GM23248 (cell line): ENCODE measurements at regions not wholly inside any gene's neighbourhood (a gene's known extent, or its start where the extent isn't known, plus 50 kb on each side); places are given as distances from the start of the nearest gene placed in this dataset.

ENCODE experiments used
- DNase-seq: peaks from one replicate; pipeline ENCODE4 v3.0.0-alpha.2; 2015
- H2AFZ ChIP-seq: fragments of 200-600 bp; sonication (generic); 2 replicates; pipeline ENCODE4 v1.6.1; 2016; ENCODE audit warnings: antibody characterized with exemption
- H3F3A ChIP-seq: fragments of 200-600 bp; sonication (generic); 2 replicates; pipeline ENCODE4 v1.6.1; 2016; ENCODE audit warnings: mild to moderate bottlenecking, antibody characterized with exemption, mixed run types; ENCODE audit not compliant: insufficient read depth
- H3K27ac ChIP-seq: fragments of 200-600 bp; sonication (generic); 2 replicates; pipeline ENCODE4 v1.5.1; 2016; ENCODE audit warnings: mild to moderate bottlenecking
- H3K27me3 ChIP-seq: fragments of 200-600 bp; sonication (generic); replicated peaks from 2 replicates; pipeline ENCODE4 v1.6.1; 2016; ENCODE audit warnings: mild to moderate bottlenecking; ENCODE audit not compliant: insufficient read depth
- H3K36me3 ChIP-seq: fragments of 200-600 bp; sonication (generic); 2 replicates; pipeline ENCODE4 v1.6.1; 2016; ENCODE audit warnings: low read depth, mild to moderate bottlenecking
- H3K4me1 ChIP-seq: fragments of 200-600 bp; sonication (generic); 2 replicates; pipeline ENCODE4 v1.6.1; 2016; ENCODE audit warnings: mild to moderate bottlenecking; ENCODE audit not compliant: insufficient read depth
- H3K4me2 ChIP-seq: fragments of 200-600 bp; sonication (generic); one replicate; pipeline ENCODE4 v1.6.1; 2016; ENCODE audit warnings: mild to moderate bottlenecking; ENCODE audit not compliant: unreplicated experiment
- H3K4me3 ChIP-seq: fragments of 200-600 bp; sonication (generic); 2 replicates; pipeline ENCODE4 v1.5.1; 2016; ENCODE audit warnings: mild to moderate bottlenecking
- H3K79me2 ChIP-seq: fragments of 200-600 bp; sonication (generic); 2 replicates; pipeline ENCODE4 v1.6.1; 2016; ENCODE audit warnings: mild to moderate bottlenecking; ENCODE audit not compliant: insufficient read depth
- H3K9ac ChIP-seq: fragments of 200-600 bp; sonication (generic); 2 replicates; pipeline ENCODE4 v1.6.1; 2016; ENCODE audit warnings: mild to moderate bottlenecking
- H3K9me2 ChIP-seq: fragments of 200-600 bp; sonication (generic); 2 replicates; pipeline ENCODE4 v1.6.1; 2016; ENCODE audit warnings: mixed run types, mild to moderate bottlenecking, moderate library complexity; ENCODE audit not compliant: insufficient read depth
- H3K9me3 ChIP-seq: fragments of 200-600 bp; sonication (generic); one replicate; pipeline ENCODE4 v1.6.1; 2017; ENCODE audit warnings: low read depth
- H4K20me1 ChIP-seq: fragments of 200-600 bp; sonication (generic); 2 replicates; pipeline ENCODE4 v1.6.0; 2016; ENCODE audit not compliant: insufficient read depth
- EZH2 ChIP-seq: fragments of 200-600 bp; sonication (generic); IDR thresholded peaks from 2 replicates; pipeline ENCODE4 v1.6.1; 2018; ENCODE audit warnings: antibody characterized with exemption, mild to moderate bottlenecking; ENCODE audit not compliant: insufficient read depth, poor library complexity, severe bottlenecking
- EZH2phosphoT487 ChIP-seq: fragments of 200-600 bp; sonication (generic); IDR thresholded peaks from 2 replicates; pipeline ENCODE4 v1.6.1; 2018; ENCODE audit warnings: antibody characterized with exemption, moderate library complexity, mild to moderate bottlenecking, low read depth; ENCODE audit not compliant: insufficient read depth
- WGBS, 2 experiments: methylation state at CpG; one replicate each; pipeline ENCODE4 v1.1.6; 2015 to 2017; ENCODE audit warnings: low lambda C conversion rate in 2 of 2, low coverage in 1 of 2; ENCODE audit errors: missing lambda C conversion rate in 2 of 2; 5-methylcytosine and 5-hydroxymethylcytosine counted together
- in situ Hi-C: fragments of 300-500 bp; cut with MboI; formaldehyde crosslinking; loops from 2 replicates; pipeline ENCODE4 v1.15.0; 2020

DNA sequence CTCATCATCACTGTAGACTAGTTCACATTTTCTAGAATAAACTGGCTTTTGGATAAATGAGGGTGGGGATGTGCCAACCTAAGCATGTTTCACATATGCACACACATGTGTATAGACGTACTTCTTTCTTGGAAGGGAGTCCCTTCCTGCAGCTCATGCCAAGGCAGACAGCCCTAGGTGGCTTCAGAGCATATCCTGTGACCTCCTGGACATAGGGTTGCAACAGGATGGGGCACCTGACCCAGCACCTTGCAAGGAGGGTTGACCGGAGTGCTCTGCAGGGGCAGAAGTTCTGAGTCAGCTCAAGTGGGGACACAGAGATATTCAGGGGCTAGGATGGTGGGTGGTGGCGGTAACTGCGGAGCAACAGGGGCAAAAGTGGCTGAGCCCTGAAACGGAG, 68.6 kb upstream of the RALGAPA2 start:
- Histone ChIP-seq H3K9me3 (no peaks in the 10 kb centered on the region), H3K9ac (no peak overlapping the region), H3K36me3 (no peaks in the 10 kb centered on the region), H3F3A (no peaks in the 10 kb centered on the region), H3K27me3 (no peaks in the 10 kb centered on the region), H3K79me2 (no peaks in the 10 kb centered on the region), H3K4me2 (no peak overlapping the region), H3K4me3 (no peak overlapping the region), H3K4me1 (no peaks in the 10 kb centered on the region), H2AFZ (no peak overlapping the region), H3K9me2 (no peaks in the 10 kb centered on the region), H3K27ac (no peak overlapping the region), H4K20me1 (no peaks in the 10 kb centered on the region)
- TF ChIP-seq EZH2, result no peak
- no peak for TF ChIP-seq EZH2phosphoT487
- DNase-seq, result no peak
- 65 to 68% methylated on average over 5 of the region's 5 CpGs for WGBS, 2 experiments
- in situ Hi-C loops, result no loop called here

DNA sequence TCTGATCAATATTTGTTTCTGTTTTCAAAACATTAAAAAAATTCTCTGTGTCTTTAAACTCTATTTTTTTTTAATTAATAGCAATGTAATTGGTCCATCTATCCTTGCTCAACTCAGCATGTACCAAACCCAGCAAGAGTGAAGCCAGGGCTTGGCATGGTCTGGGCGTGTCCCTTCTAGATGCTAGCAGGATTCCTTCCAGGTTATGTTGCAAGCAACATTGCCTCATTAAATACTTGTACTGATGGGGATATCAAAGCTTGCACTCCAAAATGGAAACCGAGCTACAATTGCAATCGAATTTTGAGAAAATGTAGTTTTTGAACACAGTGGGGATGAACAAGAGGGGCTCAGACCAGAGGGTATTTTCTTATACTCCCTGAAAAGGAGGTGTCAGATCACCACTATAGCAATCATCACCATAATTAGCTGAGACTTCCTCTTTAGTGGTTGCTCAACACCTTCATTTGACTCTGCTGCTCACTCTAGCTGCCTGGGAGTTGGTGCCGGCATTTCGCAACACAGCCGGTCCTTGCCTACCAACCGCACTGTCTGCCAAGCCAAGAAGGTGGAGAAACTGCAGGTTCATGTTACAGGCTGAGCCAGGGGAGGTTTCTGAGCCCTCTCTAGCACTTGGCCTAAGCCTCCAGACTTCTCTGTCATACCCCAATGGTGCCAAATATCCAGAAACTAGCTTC, 67.8 kb upstream of the RALGAPA2 start:
- Histone ChIP-seq H3K79me2 (no peaks in the 10 kb centered on the region), H3K27ac (no peak overlapping the region), H3F3A (no peaks in the 10 kb centered on the region), H3K4me2 (no peak overlapping the region), H2AFZ (no peak overlapping the region), H4K20me1 (no peaks in the 10 kb centered on the region), H3K9ac (no peak overlapping the region), H3K4me1 (no peaks in the 10 kb centered on the region), H3K4me3 (no peak overlapping the region), H3K9me3 (no peaks in the 10 kb centered on the region), H3K36me3 (no peaks in the 10 kb centered on the region), H3K9me2 (no peaks in the 10 kb centered on the region), H3K27me3 (no peaks in the 10 kb centered on the region)
- 13 to 14% methylated on average over 7 of the region's 7 CpGs for WGBS, 2 experiments
- DNase-seq, result peak; percentile 41
- TF ChIP-seq EZH2phosphoT487 (no peak), EZH2 (no peak)
- in situ Hi-C loops, result no loop called here

DNA sequence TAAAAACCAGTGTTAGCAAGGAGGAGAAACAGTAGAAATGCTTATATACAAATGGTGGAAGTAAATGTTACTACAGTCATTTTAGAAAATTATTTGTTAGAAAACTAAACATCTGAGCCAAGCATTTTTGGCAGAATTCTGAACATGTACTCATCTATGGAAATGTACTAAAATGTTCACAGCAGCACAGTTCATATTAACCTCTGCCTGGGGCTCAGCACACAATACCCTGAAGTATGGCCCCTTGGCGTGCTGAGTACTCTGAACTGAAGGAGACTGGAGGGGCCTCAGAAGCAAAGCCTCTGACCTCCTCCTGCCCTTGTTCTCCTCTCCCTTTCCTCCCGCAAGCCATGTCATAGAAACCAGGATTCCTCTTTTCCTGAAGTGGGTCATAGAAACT, 66.2 kb upstream of the RALGAPA2 start:
- Histone ChIP-seq H3K9me2 (no peaks in the 10 kb centered on the region), H3K36me3 (no peaks in the 10 kb centered on the region), H3K27ac (no peak overlapping the region), H2AFZ (no peak overlapping the region), H3K27me3 (no peaks in the 10 kb centered on the region), H3K4me3 (no peak overlapping the region), H4K20me1 (no peaks in the 10 kb centered on the region), H3K9ac (no peak overlapping the region), H3K4me1 (no peaks in the 10 kb centered on the region), H3F3A (no peaks in the 10 kb centered on the region), H3K4me2 (no peak overlapping the region), H3K79me2 (no peaks in the 10 kb centered on the region), H3K9me3 (no peaks in the 10 kb centered on the region)
- TF ChIP-seq EZH2, result no peak
- TF ChIP-seq EZH2phosphoT487, result no peak
- DNase-seq, result no peak
- in situ Hi-C loops, result no loop called here
- WGBS, 2 experiments, result 46 to 52% methylated on average over 2 of the region's 2 CpGs

DNA sequence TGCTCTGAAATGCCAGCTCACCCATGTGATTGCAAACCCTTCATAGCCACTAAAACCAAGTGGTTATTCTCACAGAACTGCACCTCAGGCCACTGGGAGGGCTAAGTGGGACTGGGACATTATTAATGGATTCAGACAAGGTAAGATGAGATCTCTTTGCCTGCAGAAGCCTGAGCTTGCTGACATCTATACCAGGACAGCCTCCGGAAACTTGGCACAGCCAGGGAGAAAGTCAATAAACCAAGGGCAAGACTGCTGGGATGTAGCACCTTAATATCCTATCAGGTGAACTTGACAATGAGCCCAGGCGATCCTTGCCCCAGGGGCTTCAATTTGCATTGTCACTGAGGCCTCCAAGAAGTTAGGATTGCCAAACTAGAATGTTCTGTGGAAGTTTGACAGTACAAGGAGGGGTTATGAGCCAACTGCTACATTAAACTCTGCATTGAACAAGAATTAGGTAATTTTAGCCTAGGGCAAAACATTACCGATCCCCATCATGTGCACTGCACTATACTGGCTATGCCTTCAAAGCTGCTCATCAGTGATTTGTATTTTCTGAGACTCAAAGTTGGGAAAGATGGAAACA, 60.1 kb upstream of the RALGAPA2 start:
- Histone ChIP-seq H3K4me2 (no peak overlapping the region), H3K9me2 (no peaks in the 10 kb centered on the region), H3K27me3 (no peaks in the 10 kb centered on the region), H3K27ac (no peak overlapping the region), H2AFZ (no peak overlapping the region), H3K9ac (no peak overlapping the region), H3K4me3 (no peak overlapping the region), H3K36me3 (no peaks in the 10 kb centered on the region), H3K9me3 (no peaks in the 10 kb centered on the region), H3K79me2 (no peaks in the 10 kb centered on the region), H3K4me1 (no peaks in the 10 kb centered on the region), H3F3A (no peaks in the 10 kb centered on the region), H4K20me1 (no peaks in the 10 kb centered on the region)
- no peak for DNase-seq
- in situ Hi-C loops, result no loop called here
- 24 to 31% methylated on average over 3 of the region's 3 CpGs for WGBS, 2 experiments
- TF ChIP-seq EZH2phosphoT487, result no peak
- TF ChIP-seq EZH2, result no peak
